Liver (tissue), 8 donors: ENCODE measurements at regions not wholly inside any gene's neighbourhood (a gene's known extent, or its start where the extent isn't known, plus 50 kb on each side); places are given as distances from the start of the nearest gene placed in this dataset.

Source experiments
- DNase-seq: peaks from one replicate; pipeline ENCODE4 v3.0.0-alpha.2; 2017; ENCODE audit warnings: low spot score
- H3K27ac ChIP-seq, 2 donors: one replicate each; pipeline ENCODE4 v1.7.0; 2013; ENCODE audit warnings: inconsistent platforms in 2 of 2, low read length in 2 of 2, control low read depth in 1 of 2, low read depth in 1 of 2, mild to moderate bottlenecking in 1 of 2
- H3K27me3 ChIP-seq, 4 donors: one replicate each; pipeline versions ENCODE4 v1.6.1 to v1.7.0; 2013; ENCODE audit warnings: low read length in 3 of 4, inconsistent platforms in 1 of 4, mild to moderate bottlenecking in 1 of 4, moderate library complexity in 1 of 4; ENCODE audit not compliant: control insufficient read depth in 4 of 4, insufficient read depth in 4 of 4
- H3K36me3 ChIP-seq, 4 donors: one replicate each; pipeline versions ENCODE4 v1.6.1 to v1.7.0; 2013; ENCODE audit warnings: low read length in 3 of 4, mild to moderate bottlenecking in 3 of 4, low read depth in 1 of 4, moderate library complexity in 1 of 4; ENCODE audit not compliant: control insufficient read depth in 4 of 4, insufficient read depth in 3 of 4
- H3K4me1 ChIP-seq, 4 donors: one replicate each; pipeline versions ENCODE4 v1.6.1 to v1.7.0; 2013; ENCODE audit warnings: low read length in 3 of 4, mild to moderate bottlenecking in 3 of 4, moderate library complexity in 1 of 4; ENCODE audit not compliant: control insufficient read depth in 4 of 4, insufficient read depth in 4 of 4
- H3K4me3 ChIP-seq, 3 donors: one replicate each; pipeline versions ENCODE4 v1.6.1 to v1.7.0; 2013; ENCODE audit warnings: low read length in 3 of 3, control low read depth in 1 of 3, low read depth in 1 of 3, mild to moderate bottlenecking in 1 of 3
- H3K9ac ChIP-seq, 2 donors: one replicate each; pipeline ENCODE4 v1.7.0; 2013; ENCODE audit warnings: low read length in 2 of 2, mild to moderate bottlenecking in 2 of 2, moderate library complexity in 2 of 2, control low read depth in 1 of 2, low read depth in 1 of 2
- H3K9me3 ChIP-seq, 4 donors: one replicate each; pipeline versions ENCODE4 v1.6.1 to v1.7.0; 2013; ENCODE audit warnings: low read length in 3 of 4; ENCODE audit not compliant: control insufficient read depth in 4 of 4
- EGR1 ChIP-seq, 2 donors: IDR thresholded peaks; 2 replicates each; pipeline ENCODE4 v1.6.1; 2016 to 2018; ENCODE audit warnings: antibody characterized with exemption in 2 of 2, low read depth in 2 of 2
- FOXA1 ChIP-seq: IDR thresholded peaks from 2 replicates; pipeline ENCODE4 v1.6.1; 2016; ENCODE audit warnings: antibody characterized with exemption
- FOXA2 ChIP-seq: IDR thresholded peaks from 2 replicates; pipeline ENCODE4 v1.6.1; 2016; ENCODE audit warnings: antibody characterized with exemption
- GABPA ChIP-seq, 2 donors: IDR thresholded peaks in 1 of 2; conservative IDR thresholded peaks in 1 of 2; 2 replicates each; pipeline ENCODE4 v1.6.1; 2016; ENCODE audit warnings: antibody characterized with exemption in 2 of 2, mild to moderate bottlenecking in 1 of 2, moderate library complexity in 1 of 2
- HNF4A ChIP-seq, 2 donors: conservative IDR thresholded peaks; 2 replicates each; pipeline ENCODE4 v1.6.1; 2016; ENCODE audit warnings: antibody characterized with exemption in 2 of 2, mild to moderate bottlenecking in 2 of 2
- HNF4G ChIP-seq: IDR thresholded peaks from 2 replicates; pipeline ENCODE4 v1.6.1; 2016; ENCODE audit warnings: antibody characterized with exemption
- JUND ChIP-seq, 2 donors: IDR thresholded peaks; 2 replicates each; pipeline ENCODE4 v1.6.1; 2016; ENCODE audit warnings: antibody characterized with exemption in 2 of 2
- NR2F2 ChIP-seq: IDR thresholded peaks from 2 replicates; pipeline ENCODE4 v1.6.1; 2016; ENCODE audit warnings: antibody characterized with exemption
- RAD21 ChIP-seq, 2 donors: IDR thresholded peaks; 2 replicates each; pipeline ENCODE4 v1.6.1; 2016; ENCODE audit warnings: antibody characterized with exemption in 2 of 2, mild to moderate bottlenecking in 2 of 2
- RXRA ChIP-seq, 2 donors: IDR thresholded peaks; 2 replicates each; pipeline ENCODE4 v1.6.1; 2017 to 2018; ENCODE audit warnings: antibody characterized with exemption in 2 of 2, mild to moderate bottlenecking in 1 of 2
- SP1 ChIP-seq: IDR thresholded peaks from 2 replicates; pipeline ENCODE4 v1.6.1; 2018; ENCODE audit warnings: antibody characterized with exemption, mild to moderate bottlenecking
- TAF1 ChIP-seq: conservative IDR thresholded peaks from 2 replicates; pipeline ENCODE4 v1.6.1; 2016; ENCODE audit warnings: antibody characterized with exemption, mild to moderate bottlenecking
- YY1 ChIP-seq: IDR thresholded peaks from 2 replicates; pipeline ENCODE4 v1.6.1; 2016; ENCODE audit warnings: antibody characterized with exemption, mild to moderate bottlenecking
- WGBS: extraction: QIAGEN DNeasy Blood & Tissue Kit; methylation state at CpG from one replicate; pipeline ENCODE4 v1.1.7; 2013; 5-methylcytosine and 5-hydroxymethylcytosine counted together
- TF ChIP-seq, protein P1 (sequence below): fragments of 150-350 bp; IDR thresholded peaks from 2 replicates; pipeline ENCODE4 v1.5.1; 2017; ENCODE audit warnings: improper control_type of control experiment, low read depth, low read length; ENCODE audit not compliant: missing input control
- TF ChIP-seq, protein P2 (sequence below): IDR thresholded peaks from 2 replicates; pipeline ENCODE4 v1.6.1; 2016; ENCODE audit warnings: antibody characterized with exemption
- TF ChIP-seq, protein P3 (sequence below): IDR thresholded peaks from 2 replicates; pipeline ENCODE4 v1.6.1; 2016; ENCODE audit warnings: antibody characterized with exemption
- TF ChIP-seq, protein P4 (sequence below): IDR thresholded peaks from 2 replicates; pipeline ENCODE4 v1.6.1; 2016; ENCODE audit warnings: antibody characterized with exemption, mild to moderate bottlenecking
- donor health status: healthy.
- donor health status: healthy.
- donor health status: healthy.
- donor health status: healthy.
- donor health status: healthy.

GRCh38 chr5:133868946-133869518 is 99.4 kb downstream of the C5orf15 start:
- peaks cover 0 to 2% (median 0%) of the 10 kb centered on the region in 4 donors for H3K9me3 ChIP-seq
- H3K27me3 ChIP-seq = peaks cover 0 to 2% (median 0%) of the 10 kb centered on the region in 4 donors
- H3K36me3 ChIP-seq = no peaks in the 10 kb centered on the region
- 16% methylated on average over 16 of the region's 16 CpGs for WGBS
- no peak overlapping the region for H3K27ac ChIP-seq
- no peak overlapping the region for H3K9ac ChIP-seq
- H3K4me1 ChIP-seq = peaks cover 0 to 10% (median 8%) of the 10 kb centered on the region in 4 donors
- H3K4me3 ChIP-seq = no peak overlapping the region
- TF ChIP-seq SP1 (no peak), NR2F2 (no peak), JUND (IDR thresholded peaks at IDR 0.05) (no peak), HNF4A (conservative IDR thresholded peaks at IDR 0.05) (peak in 1 of 2 donors; percentile 2), RAD21 (IDR thresholded peaks at IDR 0.05) (peak; percentile 87 to 89), FOXA1 (no peak), TAF1 (no peak), EGR1 (IDR thresholded peaks at IDR 0.05; ENCODE audit: low read depth in 2 of 2) (no peak)
- TF ChIP-seq, protein P1, sequence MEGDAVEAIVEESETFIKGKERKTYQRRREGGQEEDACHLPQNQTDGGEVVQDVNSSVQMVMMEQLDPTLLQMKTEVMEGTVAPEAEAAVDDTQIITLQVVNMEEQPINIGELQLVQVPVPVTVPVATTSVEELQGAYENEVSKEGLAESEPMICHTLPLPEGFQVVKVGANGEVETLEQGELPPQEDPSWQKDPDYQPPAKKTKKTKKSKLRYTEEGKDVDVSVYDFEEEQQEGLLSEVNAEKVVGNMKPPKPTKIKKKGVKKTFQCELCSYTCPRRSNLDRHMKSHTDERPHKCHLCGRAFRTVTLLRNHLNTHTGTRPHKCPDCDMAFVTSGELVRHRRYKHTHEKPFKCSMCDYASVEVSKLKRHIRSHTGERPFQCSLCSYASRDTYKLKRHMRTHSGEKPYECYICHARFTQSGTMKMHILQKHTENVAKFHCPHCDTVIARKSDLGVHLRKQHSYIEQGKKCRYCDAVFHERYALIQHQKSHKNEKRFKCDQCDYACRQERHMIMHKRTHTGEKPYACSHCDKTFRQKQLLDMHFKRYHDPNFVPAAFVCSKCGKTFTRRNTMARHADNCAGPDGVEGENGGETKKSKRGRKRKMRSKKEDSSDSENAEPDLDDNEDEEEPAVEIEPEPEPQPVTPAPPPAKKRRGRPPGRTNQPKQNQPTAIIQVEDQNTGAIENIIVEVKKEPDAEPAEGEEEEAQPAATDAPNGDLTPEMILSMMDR = peak; percentile 72
- TF ChIP-seq, protein P2, sequence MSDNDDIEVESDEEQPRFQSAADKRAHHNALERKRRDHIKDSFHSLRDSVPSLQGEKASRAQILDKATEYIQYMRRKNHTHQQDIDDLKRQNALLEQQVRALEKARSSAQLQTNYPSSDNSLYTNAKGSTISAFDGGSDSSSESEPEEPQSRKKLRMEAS = no peak
- DNase-seq = peak; percentile 75

- peaks cover 0 to 10% (median 8%) of the 10 kb centered on the region in 4 donors for H3K4me1 ChIP-seq
- TF ChIP-seq JUND (IDR thresholded peaks at IDR 0.05) (no peak), EGR1 (IDR thresholded peaks at IDR 0.05; ENCODE audit: low read depth in 2 of 2) (no peak), NR2F2 (no peak), HNF4A (conservative IDR thresholded peaks at IDR 0.05) (no peak), FOXA1 (no peak), HNF4G (no peak), SP1 (no peak), FOXA2 (no peak), YY1 (no peak), GABPA (IDR thresholded peaks at IDR 0.05 in 1 of 2, conservative IDR thresholded peaks at IDR 0.05 in 1 of 2) (no peak), RAD21 (IDR thresholded peaks at IDR 0.05) (no peak), RXRA (IDR thresholded peaks at IDR 0.05) (no peak), TAF1 (no peak)
- TF ChIP-seq, protein P3, sequence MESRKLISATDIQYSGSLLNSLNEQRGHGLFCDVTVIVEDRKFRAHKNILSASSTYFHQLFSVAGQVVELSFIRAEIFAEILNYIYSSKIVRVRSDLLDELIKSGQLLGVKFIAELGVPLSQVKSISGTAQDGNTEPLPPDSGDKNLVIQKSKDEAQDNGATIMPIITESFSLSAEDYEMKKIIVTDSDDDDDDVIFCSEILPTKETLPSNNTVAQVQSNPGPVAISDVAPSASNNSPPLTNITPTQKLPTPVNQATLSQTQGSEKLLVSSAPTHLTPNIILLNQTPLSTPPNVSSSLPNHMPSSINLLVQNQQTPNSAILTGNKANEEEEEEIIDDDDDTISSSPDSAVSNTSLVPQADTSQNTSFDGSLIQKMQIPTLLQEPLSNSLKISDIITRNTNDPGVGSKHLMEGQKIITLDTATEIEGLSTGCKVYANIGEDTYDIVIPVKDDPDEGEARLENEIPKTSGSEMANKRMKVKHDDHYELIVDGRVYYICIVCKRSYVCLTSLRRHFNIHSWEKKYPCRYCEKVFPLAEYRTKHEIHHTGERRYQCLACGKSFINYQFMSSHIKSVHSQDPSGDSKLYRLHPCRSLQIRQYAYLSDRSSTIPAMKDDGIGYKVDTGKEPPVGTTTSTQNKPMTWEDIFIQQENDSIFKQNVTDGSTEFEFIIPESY = no peak
- TF ChIP-seq, protein P1 = no peak
- TF ChIP-seq, protein P2 = no peak
- TF ChIP-seq, protein P4, sequence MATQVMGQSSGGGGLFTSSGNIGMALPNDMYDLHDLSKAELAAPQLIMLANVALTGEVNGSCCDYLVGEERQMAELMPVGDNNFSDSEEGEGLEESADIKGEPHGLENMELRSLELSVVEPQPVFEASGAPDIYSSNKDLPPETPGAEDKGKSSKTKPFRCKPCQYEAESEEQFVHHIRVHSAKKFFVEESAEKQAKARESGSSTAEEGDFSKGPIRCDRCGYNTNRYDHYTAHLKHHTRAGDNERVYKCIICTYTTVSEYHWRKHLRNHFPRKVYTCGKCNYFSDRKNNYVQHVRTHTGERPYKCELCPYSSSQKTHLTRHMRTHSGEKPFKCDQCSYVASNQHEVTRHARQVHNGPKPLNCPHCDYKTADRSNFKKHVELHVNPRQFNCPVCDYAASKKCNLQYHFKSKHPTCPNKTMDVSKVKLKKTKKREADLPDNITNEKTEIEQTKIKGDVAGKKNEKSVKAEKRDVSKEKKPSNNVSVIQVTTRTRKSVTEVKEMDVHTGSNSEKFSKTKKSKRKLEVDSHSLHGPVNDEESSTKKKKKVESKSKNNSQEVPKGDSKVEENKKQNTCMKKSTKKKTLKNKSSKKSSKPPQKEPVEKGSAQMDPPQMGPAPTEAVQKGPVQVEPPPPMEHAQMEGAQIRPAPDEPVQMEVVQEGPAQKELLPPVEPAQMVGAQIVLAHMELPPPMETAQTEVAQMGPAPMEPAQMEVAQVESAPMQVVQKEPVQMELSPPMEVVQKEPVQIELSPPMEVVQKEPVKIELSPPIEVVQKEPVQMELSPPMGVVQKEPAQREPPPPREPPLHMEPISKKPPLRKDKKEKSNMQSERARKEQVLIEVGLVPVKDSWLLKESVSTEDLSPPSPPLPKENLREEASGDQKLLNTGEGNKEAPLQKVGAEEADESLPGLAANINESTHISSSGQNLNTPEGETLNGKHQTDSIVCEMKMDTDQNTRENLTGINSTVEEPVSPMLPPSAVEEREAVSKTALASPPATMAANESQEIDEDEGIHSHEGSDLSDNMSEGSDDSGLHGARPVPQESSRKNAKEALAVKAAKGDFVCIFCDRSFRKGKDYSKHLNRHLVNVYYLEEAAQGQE = no peak
- no peak for DNase-seq
- peaks cover 0 to 2% (median 0%) of the 10 kb centered on the region in 4 donors for H3K27me3 ChIP-seq
- H3K9me3 ChIP-seq = no peaks in the 10 kb centered on the region
- H3K36me3 ChIP-seq = no peaks in the 10 kb centered on the region
- no peak overlapping the region for H3K27ac ChIP-seq
- H3K4me3 ChIP-seq = no peak overlapping the region
- H3K9ac ChIP-seq = no peak overlapping the region
- 88% methylated on average over 10 of the region's 10 CpGs for WGBS
Observed at GRCh38 chr5:133867851-133868545, 100.4 kb downstream of the C5orf15 start.
